HS-5 (cell line): ENCODE measurements at regions not wholly inside any gene's neighbourhood (a gene's known extent, or its start where the extent isn't known, plus 50 kb on each side); places are given as distances from the start of the nearest gene placed in this dataset.

Source experiments
- DNase-seq: peaks from one replicate; pipeline ENCODE4 v3.0.0-alpha.2; 2012; ENCODE audit warnings: low read depth

DNA sequence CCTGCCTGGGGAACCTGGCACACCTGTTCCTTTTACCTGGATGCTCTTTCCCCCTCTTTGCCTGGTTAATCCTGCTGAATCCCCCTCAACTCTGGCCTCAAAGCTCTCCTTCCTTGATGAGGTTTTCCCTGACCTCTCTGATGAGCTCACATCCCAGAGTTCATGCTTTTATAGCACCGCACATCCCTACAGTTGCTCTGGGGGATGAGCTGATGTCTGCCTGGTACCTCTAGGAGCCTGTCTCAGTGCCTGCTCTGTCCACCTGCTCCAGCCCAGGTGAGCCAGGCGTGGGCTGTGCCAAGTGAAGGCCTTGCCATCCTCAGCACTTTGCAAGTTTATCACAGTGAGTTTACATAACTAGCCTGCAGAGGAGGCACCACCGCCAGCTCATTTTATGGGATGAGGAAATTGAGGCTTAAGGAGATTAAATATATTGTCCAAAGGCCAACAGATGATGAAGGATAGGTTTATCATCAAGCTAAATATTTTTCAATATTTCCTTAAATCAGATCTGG, 58.6 kb upstream of the TMPRSS2 start:
- DNase-seq, result no peak

GRCh38 chr21:41565550-41565949, 57.6 kb upstream of the TMPRSS2 start:
- DNase-seq, result no peak

DNA sequence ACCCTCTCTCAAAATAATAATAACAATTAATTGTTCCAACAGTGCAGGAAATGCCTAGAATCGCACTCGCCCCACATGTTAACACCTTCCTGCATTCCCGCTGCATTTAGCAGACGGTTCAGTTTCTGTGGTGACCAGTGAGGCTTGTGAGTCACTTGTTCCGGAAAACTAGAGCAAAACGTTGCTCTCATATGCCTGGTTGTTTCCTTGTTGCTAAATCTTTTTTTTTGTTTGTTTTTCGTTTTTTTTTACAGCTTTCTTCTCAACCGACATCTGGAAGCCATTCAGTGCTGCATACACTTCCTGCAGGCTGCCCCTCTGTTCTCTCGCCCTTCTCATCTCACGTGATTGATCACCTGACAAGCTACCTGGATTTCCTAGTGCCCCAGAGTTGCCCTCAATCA, 56.9 kb upstream of the TMPRSS2 start:
- peak; percentile 76 for DNase-seq

DNA sequence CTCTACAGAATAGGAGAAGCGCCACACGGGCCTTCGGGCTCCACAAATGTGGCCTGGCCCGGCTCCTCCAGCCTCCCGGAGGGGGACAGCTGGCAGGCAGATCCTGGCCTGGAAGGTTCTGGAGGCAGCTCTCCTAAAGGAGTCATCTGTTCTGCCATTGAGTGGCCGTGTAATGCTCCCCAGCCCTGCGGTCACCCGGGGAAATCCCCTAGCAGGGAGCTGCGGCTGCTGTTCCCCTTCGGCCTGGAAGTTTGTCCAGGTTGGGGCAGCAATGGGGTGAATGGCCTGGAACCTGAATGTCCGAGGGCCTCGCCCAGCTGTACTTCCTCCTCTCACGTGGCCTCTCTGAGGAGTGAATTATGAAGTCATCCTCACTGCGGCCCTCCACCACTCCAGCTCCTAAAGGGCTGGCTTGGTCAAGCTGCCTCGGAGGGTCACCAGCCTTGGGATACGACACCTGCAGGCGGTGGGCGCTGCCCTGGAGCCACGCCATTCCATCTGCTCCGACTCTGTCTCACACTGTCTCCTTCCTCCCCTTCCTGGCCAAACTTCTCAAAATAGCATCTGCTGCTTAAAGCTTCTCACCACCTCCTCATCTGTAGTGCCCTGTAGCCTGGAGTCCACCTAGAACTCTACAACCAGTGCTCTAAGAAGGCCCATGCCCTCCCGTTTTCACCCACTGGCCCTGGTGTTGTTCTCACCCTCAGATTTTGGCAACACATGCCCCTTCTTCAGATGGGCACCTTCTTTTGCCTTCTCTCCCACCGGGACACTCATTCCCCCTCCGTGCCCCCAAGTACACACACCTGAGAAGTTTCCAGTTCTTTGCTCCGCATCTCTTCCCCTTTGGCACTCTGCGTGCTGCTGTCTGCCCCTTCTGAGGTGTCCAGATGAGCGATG, 54.4 kb upstream of the TMPRSS2 start:
- no peak for DNase-seq

DNA sequence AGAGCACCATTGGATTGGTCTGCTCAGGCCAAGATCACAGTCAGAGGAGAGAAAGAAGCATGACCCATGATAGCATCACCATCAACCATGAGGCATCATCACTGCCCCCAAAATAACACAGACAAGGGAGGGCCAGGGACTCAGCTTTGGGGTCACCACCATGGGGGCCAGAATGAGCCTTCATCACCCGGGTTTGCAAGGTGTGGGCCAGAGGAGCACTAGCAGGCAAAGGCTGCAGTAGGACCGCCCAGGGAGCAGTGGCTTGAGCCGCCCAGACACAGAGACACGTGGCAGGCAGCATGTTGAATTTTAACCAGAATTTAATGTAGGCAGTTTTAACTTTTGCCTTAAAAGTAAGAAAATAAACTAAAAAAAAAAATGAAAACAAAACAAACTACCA, 53.7 kb upstream of the TMPRSS2 start:
- DNase-seq, result no peak

- no peak for DNase-seq
These were observed 52.8 kb upstream of the TMPRSS2 start for GRCh38 chr21:41560661-41561158.

DNA sequence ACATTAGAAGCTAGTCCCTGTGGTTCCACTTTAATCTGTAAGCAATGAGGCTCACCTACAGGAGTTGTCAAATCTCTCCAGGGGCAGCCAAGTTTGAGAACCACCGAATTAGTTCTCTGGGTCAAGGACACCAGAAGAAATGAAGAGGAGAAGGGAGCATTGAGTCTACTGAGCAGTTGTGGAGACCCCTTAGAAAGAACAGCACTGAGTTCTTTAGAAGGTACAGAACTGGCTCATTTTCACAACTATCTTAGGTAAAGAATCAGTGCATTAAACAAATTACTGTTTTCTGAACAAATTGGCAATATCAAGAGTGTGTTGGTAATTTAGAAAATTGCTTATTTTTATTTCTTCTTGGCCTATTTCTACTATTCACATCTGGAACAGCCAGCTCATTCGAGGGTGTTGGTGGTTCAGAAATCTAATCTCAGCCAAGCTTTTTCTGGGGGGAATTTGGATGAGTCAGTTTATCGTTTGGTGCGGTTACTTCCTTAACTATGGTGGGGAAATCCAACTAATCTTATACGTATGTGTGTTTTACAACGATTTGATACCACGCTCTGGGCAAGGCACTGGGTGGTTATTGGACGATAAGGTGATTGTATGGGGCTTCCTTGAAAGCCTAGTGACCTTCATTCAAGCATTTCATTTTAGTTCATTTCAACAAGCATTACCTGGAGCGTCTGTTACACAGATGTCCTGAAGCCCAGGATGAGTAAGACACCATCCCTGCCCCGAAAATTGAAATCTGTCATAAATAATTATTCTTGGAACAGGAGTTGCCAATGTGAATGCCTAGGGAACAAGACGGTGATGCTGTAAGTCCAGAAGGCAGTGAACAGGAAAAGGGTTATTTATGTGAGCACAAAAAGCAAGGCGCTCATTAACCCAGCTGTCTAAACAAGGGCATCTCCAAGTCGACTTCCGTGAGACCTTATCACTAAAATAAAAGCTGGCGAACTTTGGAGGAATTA, 52.0 kb upstream of the TMPRSS2 start:
- DNase-seq, result peak; percentile 90

DNA sequence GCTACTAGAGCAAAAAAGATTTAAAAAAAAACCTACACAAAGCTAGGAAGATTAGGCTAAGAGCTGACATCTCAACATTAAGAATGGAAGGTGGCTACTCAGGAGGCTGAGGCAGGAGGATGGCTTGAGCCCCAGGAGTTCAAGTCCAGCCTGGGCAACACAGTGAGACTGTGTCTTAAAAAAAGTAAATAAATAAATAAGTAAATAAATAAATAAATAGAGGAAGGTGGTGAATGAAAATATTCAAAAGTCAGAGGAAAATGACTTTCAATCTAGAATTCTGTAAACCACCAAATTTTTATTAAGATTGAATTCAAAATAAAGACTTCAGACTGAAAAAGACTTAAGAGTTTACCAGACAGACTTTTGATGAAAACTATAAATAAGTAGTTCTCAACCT, 50.9 kb upstream of the TMPRSS2 start:
- no peak for DNase-seq

GRCh38 chr21:41557884-41558283, 49.9 kb upstream of the TMPRSS2 start:
- DNase-seq, result no peak
